ENCODE measurements at regions not wholly inside any gene's neighbourhood (a gene's known extent, or its start where the extent isn't known, plus 50 kb on each side); places are given as distances from the start of the nearest gene placed in this dataset.

DNA sequence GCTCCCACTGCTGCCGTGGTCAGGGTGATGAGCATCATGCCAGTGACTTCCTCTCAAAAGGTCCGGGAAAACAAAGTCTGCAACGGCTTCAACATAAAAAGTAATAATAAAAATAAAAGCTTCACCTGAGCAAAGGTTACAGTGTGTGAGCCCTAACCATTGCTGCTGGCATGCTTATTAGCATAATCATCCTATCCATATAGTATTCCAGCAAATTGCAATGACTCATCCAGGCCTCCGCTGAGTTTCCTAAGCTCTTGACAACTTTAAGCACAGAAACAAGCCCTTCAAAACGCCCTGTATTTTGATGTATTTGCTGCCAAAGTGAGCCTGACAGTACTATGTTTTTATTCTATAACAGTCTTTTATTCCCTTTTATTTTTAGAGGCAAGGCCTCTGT lies 100.5 kb downstream of the AASDH start:
- DNase-seq (ENCODE audit: low spot score), result no peak

GRCh38 chr4:56283375-56283774 lies 103.9 kb downstream of the AASDH start:
- no peak for DNase-seq (ENCODE audit: low spot score)

- DNase-seq (ENCODE audit: low spot score), result no peak
Measured at GRCh38 chr4:56282004-56282403, 105.3 kb downstream of the AASDH start.

- DNase-seq (ENCODE audit: low spot score), result no peak
Measured at GRCh38 chr4:56276547-56276946, 110.7 kb downstream of the AASDH start.

DNA sequence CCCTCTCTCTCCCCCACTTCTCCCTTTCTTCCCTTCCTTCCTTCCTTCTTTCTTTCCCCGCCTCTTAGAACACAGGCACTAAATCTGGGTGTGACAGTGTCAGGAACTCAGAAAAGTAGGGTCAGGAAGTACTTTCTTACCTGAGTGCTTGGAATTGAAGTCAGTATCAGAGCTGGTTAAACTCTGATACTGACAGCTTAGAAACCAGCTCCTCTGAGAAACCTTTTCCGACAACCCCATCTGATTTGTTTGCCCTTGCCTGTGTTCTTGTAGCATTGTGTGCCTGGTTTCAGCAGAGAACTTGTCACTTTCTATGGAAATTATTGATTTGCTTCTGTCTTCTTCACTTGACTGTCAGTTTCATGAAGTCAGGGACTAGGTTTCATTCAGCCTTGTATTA lies 113.9 kb downstream of the AASDH start:
- DNase-seq (ENCODE audit: low spot score), result no peak

- DNase-seq (ENCODE audit: low spot score), result no peak
Measured at GRCh38 chr4:56272927-56273326, 114.4 kb downstream of the AASDH start.

DNA sequence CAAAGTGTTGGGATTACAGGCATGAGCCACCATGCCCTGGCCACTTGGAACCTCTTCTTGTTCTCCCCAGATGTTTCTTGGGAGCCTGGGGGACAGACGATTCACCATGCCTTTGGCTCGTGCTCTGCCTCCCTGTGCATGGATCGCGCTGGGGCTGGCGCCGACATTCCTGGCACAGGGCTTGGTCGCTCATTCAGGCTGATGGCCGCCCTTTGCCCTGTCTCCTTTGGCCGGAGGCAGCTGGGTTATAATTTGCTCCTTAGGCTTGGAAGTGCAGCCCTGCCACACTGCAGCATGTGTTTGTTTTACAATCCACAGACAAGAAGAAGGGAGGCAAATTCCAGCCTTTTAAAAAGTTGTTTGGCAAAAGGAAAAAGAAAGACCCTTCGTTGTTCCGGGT lies 115.3 kb downstream of the AASDH start:
- DNase-seq (ENCODE audit: low spot score), result no peak

GRCh38 chr4:56271131-56271530 lies 116.2 kb downstream of the AASDH start:
- no peak for DNase-seq (ENCODE audit: low spot score)

- no peak for DNase-seq (ENCODE audit: low spot score)
Measured at GRCh38 chr4:56267558-56267957, 119.7 kb downstream of the AASDH start.

GRCh38 chr4:56264873-56265272 lies 122.4 kb downstream of the AASDH start:
- no peak for DNase-seq (ENCODE audit: low spot score)

GRCh38 chr4:56261027-56261426 lies 126.3 kb downstream of the AASDH start:
- DNase-seq (ENCODE audit: low spot score), result no peak

DNA sequence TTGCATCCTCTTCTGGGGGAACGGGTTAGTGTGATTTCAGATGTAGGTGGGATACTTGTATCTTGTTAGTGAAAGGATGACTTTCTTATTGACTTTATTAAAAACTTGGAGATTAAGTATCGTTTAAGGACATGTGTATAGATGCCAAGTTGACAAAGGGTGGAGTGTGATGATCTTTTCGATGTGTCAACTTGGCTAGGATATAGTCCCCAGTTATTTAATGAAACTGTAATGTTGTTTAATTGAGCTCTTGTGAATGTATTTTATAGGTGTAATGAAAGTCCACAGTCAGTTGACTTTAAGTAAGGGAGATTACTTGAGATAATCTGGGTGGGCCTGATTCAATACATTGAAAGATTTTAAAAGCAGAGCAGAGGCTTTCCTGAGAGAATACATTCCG lies 127.0 kb downstream of the AASDH start:
- DNase-seq (ENCODE audit: low spot score), result no peak

DNA sequence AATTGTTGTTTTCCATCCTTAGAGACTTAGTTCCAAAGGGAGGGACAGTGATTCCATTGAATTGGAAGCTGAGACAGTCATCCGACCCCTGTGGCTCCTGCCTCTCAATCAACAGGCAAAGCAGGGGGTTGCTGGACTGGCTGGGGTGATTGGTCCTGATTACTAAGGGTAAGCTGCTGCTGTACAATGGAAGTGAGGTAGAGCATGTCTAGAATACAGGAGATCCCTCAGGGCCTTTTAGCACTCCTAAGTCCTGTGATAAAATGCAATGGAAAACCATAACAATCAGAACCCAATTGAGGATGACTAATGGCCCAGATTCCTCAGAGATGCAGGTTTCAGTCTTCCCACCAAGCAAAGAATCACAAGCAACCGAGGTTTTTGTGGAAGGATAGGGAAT lies 127.6 kb downstream of the AASDH start:
- DNase-seq (ENCODE audit: low spot score), result no peak

GRCh38 chr4:56255820-56256219 lies 131.5 kb downstream of the AASDH start:
- no peak for DNase-seq (ENCODE audit: low spot score)

GRCh38 chr4:56253666-56254305 lies 133.5 kb downstream of the AASDH start:
- no peak for DNase-seq (ENCODE audit: low spot score)

GRCh38 chr4:56252561-56253152 lies 134.6 kb downstream of the AASDH start:
- no peak for DNase-seq (ENCODE audit: low spot score)

GRCh38 chr4:56251556-56251955 lies 135.7 kb downstream of the AASDH start:
- DNase-seq (ENCODE audit: low spot score), result no peak

- DNase-seq (ENCODE audit: low spot score), result no peak
Measured at GRCh38 chr4:56250776-56251175, 136.5 kb downstream of the AASDH start.

- DNase-seq (ENCODE audit: low spot score), result no peak
Measured at GRCh38 chr4:56247646-56248045, 139.6 kb downstream of the AASDH start.

DNA sequence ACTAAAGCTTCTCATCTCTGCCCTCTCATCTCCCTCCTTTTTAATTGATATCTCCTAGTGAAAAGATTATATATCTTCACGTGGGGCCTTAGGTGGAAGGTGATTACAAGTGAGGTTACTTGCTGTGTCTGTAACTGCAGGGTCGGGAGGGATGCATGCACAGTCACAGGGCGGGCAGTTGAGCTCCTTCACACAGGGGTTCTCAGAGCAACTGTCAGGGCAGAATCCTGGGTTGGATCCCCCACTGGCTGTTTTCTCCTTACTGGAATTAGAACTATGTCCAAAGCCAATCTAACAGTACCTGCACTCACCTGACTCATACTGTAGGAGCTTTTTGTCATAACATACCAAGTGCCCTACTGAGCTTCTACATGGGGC lies 141.1 kb downstream of the AASDH start:
- no peak for DNase-seq (ENCODE audit: low spot score)

GRCh38 chr4:56245547-56246232 lies 141.6 kb downstream of the AASDH start:
- DNase-seq (ENCODE audit: low spot score), result no peak

- no peak for DNase-seq (ENCODE audit: low spot score)
Measured at GRCh38 chr4:56244681-56245080, 142.6 kb downstream of the AASDH start.

- no peak for DNase-seq (ENCODE audit: low spot score)
Measured at GRCh38 chr4:56243107-56243506, 144.2 kb downstream of the AASDH start.

DNA sequence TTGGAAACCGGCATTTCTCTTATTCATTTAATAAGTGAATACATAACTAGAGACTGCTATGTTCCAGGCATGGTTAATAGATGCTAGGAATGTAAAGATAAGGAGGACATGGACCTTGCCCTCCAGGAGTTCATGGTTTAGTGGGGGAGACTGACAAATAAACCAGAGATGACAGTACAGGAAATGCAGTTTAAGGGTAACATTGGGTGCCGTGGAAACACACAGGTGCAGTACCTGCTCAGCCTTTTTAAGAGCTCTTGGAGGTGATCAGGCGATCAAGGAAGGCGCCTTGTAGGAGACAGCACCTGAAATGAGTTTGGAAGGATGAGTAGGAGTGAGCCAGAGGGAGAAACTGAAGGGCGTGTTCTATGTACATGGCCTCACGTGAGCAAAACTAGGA lies 145.8 kb downstream of the AASDH start:
- no peak for DNase-seq (ENCODE audit: low spot score)

Measured in hepatic stellate cell (primary cell).